ENCODE measurements at regions not wholly inside any gene's neighbourhood (a gene's known extent, or its start where the extent isn't known, plus 50 kb on each side); places are given as distances from the start of the nearest gene placed in this dataset.
"Not testable (repeated sequence)": the region's sequence is repeated elsewhere in the genome, so short reads cannot be mapped to it uniquely, and the experiment has no call there.

GRCh38 chr1:90274376-90274775 lies 279.5 kb downstream of the ZNF326 start:
- DNase-seq, result no peak

GRCh38 chr1:90273241-90273774 lies 278.4 kb downstream of the ZNF326 start:
- no peak for DNase-seq

- no peak for DNase-seq
These were observed 267.9 kb downstream of the ZNF326 start for GRCh38 chr1:90262791-90263190.

GRCh38 chr1:90262286-90262685 lies 267.4 kb downstream of the ZNF326 start:
- no peak for DNase-seq

- no peak for DNase-seq
These were observed 251.2 kb downstream of the ZNF326 start for GRCh38 chr1:90246069-90246468.

- no peak for DNase-seq
These were observed 241.6 kb downstream of the ZNF326 start for GRCh38 chr1:90236493-90236892.

GRCh38 chr1:90223401-90223800 lies 228.5 kb downstream of the ZNF326 start:
- no peak for DNase-seq

- no peak for DNase-seq
These were observed 226.2 kb downstream of the ZNF326 start for GRCh38 chr1:90220941-90221693.

- no peak for DNase-seq
These were observed 225.6 kb downstream of the ZNF326 start for GRCh38 chr1:90220496-90220895.

- not testable (repeated sequence) for DNase-seq
These were observed 224.4 kb downstream of the ZNF326 start for GRCh38 chr1:90219166-90219871.

- no peak for DNase-seq
These were observed 216.0 kb downstream of the ZNF326 start for GRCh38 chr1:90210633-90211491.

- no peak for DNase-seq
These were observed 214.0 kb downstream of the ZNF326 start for GRCh38 chr1:90208949-90209348.

- DNase-seq, result no peak
These were observed 211.3 kb downstream of the ZNF326 start for GRCh38 chr1:90206260-90206659.

- no peak for DNase-seq
These were observed 209.9 kb downstream of the ZNF326 start for GRCh38 chr1:90204780-90205179.

GRCh38 chr1:90204023-90204590 lies 209.2 kb downstream of the ZNF326 start:
- no peak for DNase-seq

GRCh38 chr1:90201467-90202358 lies 206.8 kb downstream of the ZNF326 start:
- no peak for DNase-seq

- DNase-seq, result no peak
These were observed 205.8 kb downstream of the ZNF326 start for GRCh38 chr1:90200646-90201205.

- no peak for DNase-seq
These were observed 203.9 kb downstream of the ZNF326 start for GRCh38 chr1:90198616-90199332.

- DNase-seq, result no peak
These were observed 198.2 kb downstream of the ZNF326 start for GRCh38 chr1:90193116-90193515.

GRCh38 chr1:90192408-90192807 lies 197.5 kb downstream of the ZNF326 start:
- DNase-seq, result no peak

- DNase-seq, result no peak
These were observed 195.6 kb downstream of the ZNF326 start for GRCh38 chr1:90190523-90190922.

Measured in NCI-H1694 treated with DMSO at 0.1 percent for 48 hours (cell line).